ENCODE measurements at regions not wholly inside any gene's neighbourhood (a gene's known extent, or its start where the extent isn't known, plus 50 kb on each side); places are given as distances from the start of the nearest gene placed in this dataset.

GRCh38 chr15:25504307-25504706 lies 65.5 kb upstream of the UBE3A start:
- H3K4me3 ChIP-seq (ENCODE audit: severe bottlenecking) = no peak overlapping the region
- DNase-seq (ENCODE audit: low spot score) (no peak), ATAC-seq (ENCODE audit: low read depth) (peak; percentile 80)
- H3K27ac ChIP-seq (ENCODE audit: poor library complexity, severe bottlenecking) = peak overlapping the region; percentile 74
- peaks cover 2% of the 10 kb centered on the region for H3K27me3 ChIP-seq (ENCODE audit: insufficient read depth, poor library complexity, severe bottlenecking)
- no peaks in the 10 kb centered on the region for H3K9me3 ChIP-seq (ENCODE audit: severe bottlenecking)
- TF ChIP-seq, protein P1, sequence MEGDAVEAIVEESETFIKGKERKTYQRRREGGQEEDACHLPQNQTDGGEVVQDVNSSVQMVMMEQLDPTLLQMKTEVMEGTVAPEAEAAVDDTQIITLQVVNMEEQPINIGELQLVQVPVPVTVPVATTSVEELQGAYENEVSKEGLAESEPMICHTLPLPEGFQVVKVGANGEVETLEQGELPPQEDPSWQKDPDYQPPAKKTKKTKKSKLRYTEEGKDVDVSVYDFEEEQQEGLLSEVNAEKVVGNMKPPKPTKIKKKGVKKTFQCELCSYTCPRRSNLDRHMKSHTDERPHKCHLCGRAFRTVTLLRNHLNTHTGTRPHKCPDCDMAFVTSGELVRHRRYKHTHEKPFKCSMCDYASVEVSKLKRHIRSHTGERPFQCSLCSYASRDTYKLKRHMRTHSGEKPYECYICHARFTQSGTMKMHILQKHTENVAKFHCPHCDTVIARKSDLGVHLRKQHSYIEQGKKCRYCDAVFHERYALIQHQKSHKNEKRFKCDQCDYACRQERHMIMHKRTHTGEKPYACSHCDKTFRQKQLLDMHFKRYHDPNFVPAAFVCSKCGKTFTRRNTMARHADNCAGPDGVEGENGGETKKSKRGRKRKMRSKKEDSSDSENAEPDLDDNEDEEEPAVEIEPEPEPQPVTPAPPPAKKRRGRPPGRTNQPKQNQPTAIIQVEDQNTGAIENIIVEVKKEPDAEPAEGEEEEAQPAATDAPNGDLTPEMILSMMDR (IDR thresholded peaks at IDR 0.05; ENCODE audit: poor library complexity, severe bottlenecking) = no peak
- H3K4me1 ChIP-seq (ENCODE audit: insufficient read depth, poor library complexity, severe bottlenecking) = peaks cover 8% of the 10 kb centered on the region
- H3K36me3 ChIP-seq (ENCODE audit: low read depth) = no peaks in the 10 kb centered on the region

DNA sequence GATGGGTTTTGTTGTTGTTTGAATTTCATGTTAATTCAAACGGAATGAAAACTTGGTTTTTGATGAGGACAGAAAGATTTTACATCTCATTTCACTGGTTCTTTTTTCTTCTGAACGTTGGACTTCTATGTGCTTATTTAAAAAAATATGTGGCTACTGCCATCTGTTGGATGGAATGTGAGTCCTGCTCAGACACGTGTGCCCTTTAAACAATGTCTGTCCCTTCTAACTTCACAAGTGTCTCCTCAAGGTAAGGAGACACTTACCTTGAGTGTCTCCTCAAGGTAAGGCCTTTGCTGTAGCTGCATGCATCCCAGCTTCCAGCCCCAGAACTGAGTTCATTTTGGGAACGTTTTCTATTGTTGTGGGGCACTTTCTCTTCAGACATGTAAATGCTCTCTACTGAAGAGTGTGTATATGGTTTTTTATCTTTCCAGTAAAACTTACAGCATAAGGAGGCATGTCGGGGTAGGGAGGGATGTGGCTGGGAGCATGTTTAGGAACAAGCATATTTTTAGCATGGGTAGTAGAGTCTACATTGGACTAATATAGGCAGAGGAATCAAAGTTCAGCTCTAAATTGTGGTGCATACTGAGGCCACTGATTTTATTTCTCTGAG lies 63.1 kb upstream of the UBE3A start:
- peak; percentile 44; the same call in 1 of the 3 replicates for ATAC-seq (ENCODE audit: low read depth)

GRCh38 chr15:25498835-25499234 lies 60.0 kb upstream of the UBE3A start:
- TF ChIP-seq, protein P1 (IDR thresholded peaks at IDR 0.05; ENCODE audit: poor library complexity, severe bottlenecking) = no peak
- ATAC-seq (ENCODE audit: low read depth) (no peak), DNase-seq (ENCODE audit: low spot score) (no peak)
- Histone ChIP-seq H3K4me1 (ENCODE audit: insufficient read depth, poor library complexity, severe bottlenecking) (no peaks in the 10 kb centered on the region), H3K27ac (ENCODE audit: poor library complexity, severe bottlenecking) (no peak overlapping the region), H3K36me3 (ENCODE audit: low read depth) (no peaks in the 10 kb centered on the region), H3K9me3 (ENCODE audit: severe bottlenecking) (no peaks in the 10 kb centered on the region), H3K4me3 (ENCODE audit: severe bottlenecking) (no peak overlapping the region), H3K27me3 (ENCODE audit: insufficient read depth, poor library complexity, severe bottlenecking) (no peaks in the 10 kb centered on the region)

More for the DNA sequence above, 63.1 kb upstream of the UBE3A start:
- H3K36me3 ChIP-seq (ENCODE audit: low read depth) = no peaks in the 10 kb centered on the region
- no peaks in the 10 kb centered on the region for H3K9me3 ChIP-seq (ENCODE audit: severe bottlenecking)
- DNase-seq (ENCODE audit: low spot score) = no peak
- H3K4me3 ChIP-seq (ENCODE audit: severe bottlenecking) = no peak overlapping the region
- TF ChIP-seq, protein P1 (IDR thresholded peaks at IDR 0.05; ENCODE audit: poor library complexity, severe bottlenecking) = peak; percentile 88
- H3K27me3 ChIP-seq (ENCODE audit: insufficient read depth, poor library complexity, severe bottlenecking) = no peaks in the 10 kb centered on the region
- no peak overlapping the region for H3K27ac ChIP-seq (ENCODE audit: poor library complexity, severe bottlenecking)
- H3K4me1 ChIP-seq (ENCODE audit: insufficient read depth, poor library complexity, severe bottlenecking) = peaks cover 8% of the 10 kb centered on the region

- DNase-seq (ENCODE audit: low spot score) = no peak
- Histone ChIP-seq H3K27ac (ENCODE audit: poor library complexity, severe bottlenecking) (no peak overlapping the region), H3K4me1 (ENCODE audit: insufficient read depth, poor library complexity, severe bottlenecking) (no peaks in the 10 kb centered on the region), H3K27me3 (ENCODE audit: insufficient read depth, poor library complexity, severe bottlenecking) (no peaks in the 10 kb centered on the region), H3K36me3 (ENCODE audit: low read depth) (no peaks in the 10 kb centered on the region), H3K4me3 (ENCODE audit: severe bottlenecking) (no peak overlapping the region), H3K9me3 (ENCODE audit: severe bottlenecking) (no peaks in the 10 kb centered on the region)
- TF ChIP-seq, protein P1 (IDR thresholded peaks at IDR 0.05; ENCODE audit: poor library complexity, severe bottlenecking) = no peak
- ATAC-seq (ENCODE audit: low read depth) = no peak
Measured at GRCh38 chr15:25497934-25498333, 59.1 kb upstream of the UBE3A start.

- ATAC-seq (ENCODE audit: low read depth) (no peak), DNase-seq (ENCODE audit: low spot score) (no peak)
- TF ChIP-seq, protein P1 (IDR thresholded peaks at IDR 0.05; ENCODE audit: poor library complexity, severe bottlenecking) = no peak
- Histone ChIP-seq H3K4me3 (ENCODE audit: severe bottlenecking) (no peak overlapping the region), H3K27ac (ENCODE audit: poor library complexity, severe bottlenecking) (no peak overlapping the region), H3K9me3 (ENCODE audit: severe bottlenecking) (peaks cover 3% of the 10 kb centered on the region), H3K36me3 (ENCODE audit: low read depth) (no peaks in the 10 kb centered on the region), H3K4me1 (ENCODE audit: insufficient read depth, poor library complexity, severe bottlenecking) (no peaks in the 10 kb centered on the region), H3K27me3 (ENCODE audit: insufficient read depth, poor library complexity, severe bottlenecking) (no peaks in the 10 kb centered on the region)
Measured at GRCh38 chr15:25493823-25494526, 55.2 kb upstream of the UBE3A start.

All from RWPE2 (cell line).